K562 (cell line): ENCODE measurements at regions not wholly inside any gene's neighbourhood (a gene's known extent, or its start where the extent isn't known, plus 50 kb on each side); places are given as distances from the start of the nearest gene placed in this dataset.

Experiments used
- ATAC-seq: fragments of 200-7000 bp; cut with Tn5 transposase; 3 replicates; pipeline ENCODE4 v1.9.1; 2020; ENCODE audit warnings: moderate library complexity
- BruUV-seq: library from RNA; stranded (reverse); fragments of 400-500 nt; replicated peaks from 2 replicates; lab custom pipeline; 2021; lab: Mats Ljungman, UMichigan
- CTCF ChIA-PET: fragments of 300-600 bp; formaldehyde crosslinking; extraction: SDS; loops from one replicate; lab custom pipeline; 2021; ENCODE audit warnings: low intra/inter-chr PET ratio; lab: Yijun Ruan, JAX
- POLR2A ChIA-PET: fragments of 300-600, 350-650 bp; sonication (Branson Sonifier 250); formaldehyde crosslinking; extraction: SDS; loops from one replicate; lab custom pipeline; 2021; ENCODE audit warnings: antibody characterized with exemption, inconsistent platforms; lab: Yijun Ruan, JAX
- DNase-seq, 4 experiments: peaks; one replicate each; pipeline versions ENCODE4 v3.0.0 to v3.0.0-alpha.2; 2011 to 2018; ENCODE audit warnings: low spot score in 3 of 4, mixed read lengths in 3 of 4; ENCODE audit errors: extremely low read depth in 1 of 4
- FAIRE-seq: peaks from 2 replicates; lab custom pipeline; 2011; peaks lifted over from hg19 to GRCh38; lab: Jason Lieb, UNC
- H2AFZ ChIP-seq: 2 replicates; pipeline ENCODE4 v1.6.0; 2011; ENCODE audit warnings: low read depth, low read length, control low read depth, inconsistent platforms
- H3K27ac ChIP-seq: fragments of 200-600 bp; 3 replicates; pipeline ENCODE4 v1.8.0; 2011; ENCODE audit warnings: low read depth, mild to moderate bottlenecking, control low read depth, inconsistent platforms, low read length, moderate library complexity, mixed read lengths; ENCODE audit errors: extremely low read depth
- H3K27me3 ChIP-seq, 2 experiments: fragments of 300-600 bp in 1 of 2; 2 replicates in 1 of 2; 3 replicates in 1 of 2; pipeline versions ENCODE4 v1.6.0 to v1.8.0; 2011; ENCODE audit warnings: inconsistent platforms in 2 of 2, low read length in 2 of 2, mild to moderate bottlenecking in 1 of 2, mixed read lengths in 1 of 2, moderate library complexity in 1 of 2; ENCODE audit not compliant: control insufficient read depth in 2 of 2, insufficient read depth in 2 of 2
- H3K36me3 ChIP-seq: fragments of 300-600 bp; 3 replicates; pipeline ENCODE4 v1.8.0; 2011; ENCODE audit warnings: mild to moderate bottlenecking, low read length, inconsistent platforms; ENCODE audit not compliant: control insufficient read depth, insufficient read depth
- H3K4me1 ChIP-seq, 2 experiments: fragments of 200-600 bp in 1 of 2; replicated peaks in 1 of 2; 2 replicates in 1 of 2; 3 replicates in 1 of 2; pipeline versions ENCODE4 v1.5.1 to v1.8.0; 2011; ENCODE audit warnings: inconsistent platforms in 2 of 2, low read length in 2 of 2, mild to moderate bottlenecking in 1 of 2, mixed read lengths in 1 of 2, moderate library complexity in 1 of 2; ENCODE audit not compliant: control insufficient read depth in 2 of 2, insufficient read depth in 2 of 2
- H3K4me2 ChIP-seq: 2 replicates; pipeline ENCODE4 v1.6.1; 2011; ENCODE audit warnings: low read length, control low read depth, inconsistent platforms, mixed read lengths; ENCODE audit not compliant: insufficient read depth
- H3K4me3 ChIP-seq: fragments of 200-600 bp; sonication (generic), shearing (Covaris generic); 2 replicates; pipeline ENCODE4 v1.5.1; 2016; ENCODE audit warnings: control low read depth, inconsistent platforms
- H3K79me2 ChIP-seq: fragments of 200-600 bp; 3 replicates; pipeline ENCODE4 v1.8.0; 2011; ENCODE audit warnings: low read length, inconsistent platforms; ENCODE audit not compliant: control insufficient read depth, insufficient read depth
- H3K9ac ChIP-seq, 2 experiments: 2 replicates each; pipeline versions ENCODE4 v1.6.0 to v1.6.1; 2011; ENCODE audit warnings: low read depth in 2 of 2, low read length in 2 of 2, control low read depth in 1 of 2, inconsistent platforms in 1 of 2, mild to moderate bottlenecking in 1 of 2, mixed read lengths in 1 of 2; ENCODE audit not compliant: insufficient read depth in 1 of 2
- H3K9me1 ChIP-seq: one replicate; pipeline ENCODE4 v1.6.0; 2011; ENCODE audit warnings: inconsistent platforms, mild to moderate bottlenecking, low read length, moderate library complexity; ENCODE audit not compliant: control insufficient read depth, insufficient read depth
- H3K9me3 ChIP-seq: replicated peaks from 2 replicates; pipeline ENCODE4 v1.5.1; 2011; ENCODE audit warnings: low read depth, low read length, inconsistent platforms; ENCODE audit not compliant: control insufficient read depth, insufficient read depth
- H4K20me1 ChIP-seq: replicated peaks from 2 replicates; pipeline ENCODE4 v1.6.1; 2011; ENCODE audit warnings: low read length, inconsistent platforms, mixed read lengths; ENCODE audit not compliant: control insufficient read depth, insufficient read depth
- CBX3 ChIP-seq, 2 experiments: IDR thresholded peaks; 1 replicate in 1 of 2; 2 replicates in 1 of 2; pipeline ENCODE4 v1.6.1; 2012; ENCODE audit warnings: inconsistent platforms in 2 of 2, low read length in 2 of 2, borderline replicate concordance in 1 of 2, control low read depth in 1 of 2
- CBX8 ChIP-seq: fragments of 200-600 bp; sonication (generic); IDR thresholded peaks from 2 replicates; pipeline ENCODE4 v1.6.1; 2012; ENCODE audit warnings: borderline replicate concordance, mixed run types, low read depth, mild to moderate bottlenecking, moderate library complexity, mixed read lengths, low read length, control low read depth, inconsistent platforms; ENCODE audit not compliant: poor library complexity, severe bottlenecking; ENCODE audit errors: extremely low read depth
- CREB3 ChIP-seq: fragments of 450-650 bp; conservative IDR thresholded peaks from 2 replicates; pipeline ENCODE4 v1.6.1; 2016; ENCODE audit warnings: missing genetic modification characterization, low read depth, mild to moderate bottlenecking, missing compliant biosample characterization, moderate library complexity
- DEAF1 ChIP-seq: fragments of 450-650 bp; formaldehyde crosslinking; IDR thresholded peaks from 2 replicates; pipeline ENCODE4 v1.4.0; 2020; ENCODE audit warnings: mild to moderate bottlenecking, moderate library complexity
- FOXK2 ChIP-seq, 2 experiments: fragments of 450-650 bp; IDR thresholded peaks in 1 of 2; conservative IDR thresholded peaks in 1 of 2; 2 replicates each; pipeline ENCODE4 v1.6.1; 2016; ENCODE audit warnings: low read depth in 2 of 2, mild to moderate bottlenecking in 1 of 2
- GATA2 ChIP-seq: sonication (generic); formaldehyde crosslinking; IDR thresholded peaks from 2 replicates; pipeline ENCODE4 v1.4.0; 2020; ENCODE audit warnings: mild to moderate bottlenecking, missing genetic modification reagents
- HLTF ChIP-seq: fragments of 450-650 bp; IDR thresholded peaks from 2 replicates; pipeline ENCODE4 v1.6.1; 2016
- NFATC3 ChIP-seq: fragments of 450-650 bp; IDR thresholded peaks from 2 replicates; pipeline ENCODE4 v1.6.1; 2017; ENCODE audit warnings: mild to moderate bottlenecking
- PPARD ChIP-seq: fragments of 250-450 bp; sonication (Bioruptor Pico); IDR thresholded peaks from 2 replicates; pipeline ENCODE4 v1.8.0; 2022; ENCODE audit warnings: inconsistent platforms, mild to moderate bottlenecking, moderate library complexity
- PURB ChIP-seq: sonication (generic); formaldehyde crosslinking; IDR thresholded peaks from 2 replicates; pipeline ENCODE4 v1.9.0; 2021; ENCODE audit warnings: low read depth, mild to moderate bottlenecking, missing genetic modification reagents
- TAL1 ChIP-seq: fragments of 450-650 bp; IDR thresholded peaks from 2 replicates; pipeline ENCODE4 v1.6.1; 2016; ENCODE audit warnings: mild to moderate bottlenecking
- ZNF280B ChIP-seq: fragments of 250-450 bp; sonication (Bioruptor Pico); IDR thresholded peaks from 2 replicates; pipeline ENCODE4 v1.5.1; 2021; ENCODE audit warnings: mild to moderate bottlenecking
- ZNF449 ChIP-seq: fragments of 250-450 bp; sonication (Bioruptor Pico); IDR thresholded peaks from 2 replicates; pipeline ENCODE4 v1.8.0; 2022; ENCODE audit warnings: moderate library complexity, mild to moderate bottlenecking, inconsistent platforms
- WGBS: fragments of 100-300 bp; shearing (Covaris generic); methylation state at CpG from one replicate; pipeline ENCODE4 v1.1.6; 2016; ENCODE audit warnings: low coverage, mixed read lengths; ENCODE audit not compliant: insufficient coverage; ENCODE audit errors: missing lambda C conversion rate; 5-methylcytosine and 5-hydroxymethylcytosine counted together
- in situ Hi-C: fragments of 300-500 bp; cut with MboI; formaldehyde crosslinking; loops from 4 replicates; pipeline ENCODE4 v1.15.0; 2018; ENCODE audit warnings: inconsistent platforms, mixed read lengths
- intact Hi-C: fragments of 100-400 bp; cut with micrococcal nuclease; formaldehyde crosslinking; loops from 2 replicates; pipeline ENCODE4 v1.14.2; 2022

GRCh38 chr21:41674402-41674801, 92.5 kb downstream of the RIPK4 start:
- 0% methylated on average over 6 of the region's 6 CpGs for WGBS
- BruUV-seq = no TSS peak
- ATAC-seq (no peak), DNase-seq (no peak), FAIRE-seq (no peak)
- H3K4me2 ChIP-seq = no peak overlapping the region
- POLR2A ChIA-PET = interaction anchor here (0.6 to 0.8 kb wide), 2 partner anchors 8 to 54 kb away, joined by 3 to 4 read pairs; no protein-coding TSS in a partner anchor
- no peak overlapping the region for H3K9ac ChIP-seq
- H3K36me3 ChIP-seq = no peaks in the 10 kb centered on the region
- no peaks in the 10 kb centered on the region for H3K9me3 ChIP-seq
- 0 out of 2 replicates have a peak, but pooled peaks cover 3% of the 10 kb centered on the region for H4K20me1 ChIP-seq
- CTCF ChIA-PET = no interaction called here
- in situ Hi-C loops = no loop called here
- peaks cover 19 to 46% of the 10 kb centered on the region in 2 experiments for H3K27me3 ChIP-seq
- peaks cover 0 to 20% of the 10 kb centered on the region in 2 experiments; a peak in 4 of 5 replicates for H3K4me1 ChIP-seq
- no peaks in the 10 kb centered on the region for H3K9me1 ChIP-seq
- no peak overlapping the region for H2AFZ ChIP-seq
- no peak overlapping the region for H3K27ac ChIP-seq
- H3K79me2 ChIP-seq = no peaks in the 10 kb centered on the region
- intact Hi-C loops = no loop called here
- no peak overlapping the region for H3K4me3 ChIP-seq
- TF ChIP-seq CBX8 (no peak), ZNF280B (CRISPR knock-in tag) (no peak), TAL1 (no peak), GATA2 (CRISPR knock-in tag) (no peak), CBX3 (IDR thresholded peaks at IDR 0.05; ENCODE audit: borderline replicate concordance in 1 of 2, low read length in 2 of 2) (no peak), FOXK2 (conservative IDR thresholded peaks at IDR 0.05 in 1 of 2, IDR thresholded peaks at IDR 0.05 in 1 of 2; ENCODE audit: low read depth in 2 of 2) (no peak), PPARD (no peak), CREB3 (tag) (no peak), NFATC3 (no peak), DEAF1 (CRISPR knock-in tag) (no peak), HLTF (no peak), PURB (CRISPR knock-in tag) (no peak), ZNF449 (CRISPR knock-in tag) (no peak)
